ENCODE measurements at regions not wholly inside any gene's neighbourhood (a gene's known extent, or its start where the extent isn't known, plus 50 kb on each side); places are given as distances from the start of the nearest gene placed in this dataset.
"Not testable (repeated sequence)": the region's sequence is repeated elsewhere in the genome, so short reads cannot be mapped to it uniquely, and the experiment has no call there.

GRCh38 chr1:103469801-103470200 lies 55.7 kb upstream of the RNPC3 start:
- ATAC-seq (no peak), DNase-seq (ENCODE audit: low spot score) (no peak)

DNA sequence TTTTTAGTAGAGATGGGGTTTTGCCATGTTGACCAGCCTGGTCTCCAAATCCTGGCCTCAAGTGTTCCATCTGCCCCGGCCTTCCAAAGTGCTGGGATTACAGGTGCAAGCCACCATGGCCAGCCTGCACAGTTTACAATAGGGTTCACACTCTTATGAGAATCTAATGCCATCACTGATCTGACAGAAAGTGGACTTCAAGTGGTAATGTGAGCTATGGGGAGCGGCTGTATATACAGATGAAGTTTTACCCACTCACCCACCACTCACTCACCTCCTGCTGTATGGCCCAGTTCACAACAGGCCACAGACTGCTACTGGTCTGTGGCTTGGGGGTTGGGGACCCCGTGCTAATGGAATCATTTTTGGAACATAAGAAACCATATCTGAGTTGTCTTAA lies 58.4 kb upstream of the RNPC3 start:
- ATAC-seq (no peak), DNase-seq (ENCODE audit: low spot score) (no peak)

DNA sequence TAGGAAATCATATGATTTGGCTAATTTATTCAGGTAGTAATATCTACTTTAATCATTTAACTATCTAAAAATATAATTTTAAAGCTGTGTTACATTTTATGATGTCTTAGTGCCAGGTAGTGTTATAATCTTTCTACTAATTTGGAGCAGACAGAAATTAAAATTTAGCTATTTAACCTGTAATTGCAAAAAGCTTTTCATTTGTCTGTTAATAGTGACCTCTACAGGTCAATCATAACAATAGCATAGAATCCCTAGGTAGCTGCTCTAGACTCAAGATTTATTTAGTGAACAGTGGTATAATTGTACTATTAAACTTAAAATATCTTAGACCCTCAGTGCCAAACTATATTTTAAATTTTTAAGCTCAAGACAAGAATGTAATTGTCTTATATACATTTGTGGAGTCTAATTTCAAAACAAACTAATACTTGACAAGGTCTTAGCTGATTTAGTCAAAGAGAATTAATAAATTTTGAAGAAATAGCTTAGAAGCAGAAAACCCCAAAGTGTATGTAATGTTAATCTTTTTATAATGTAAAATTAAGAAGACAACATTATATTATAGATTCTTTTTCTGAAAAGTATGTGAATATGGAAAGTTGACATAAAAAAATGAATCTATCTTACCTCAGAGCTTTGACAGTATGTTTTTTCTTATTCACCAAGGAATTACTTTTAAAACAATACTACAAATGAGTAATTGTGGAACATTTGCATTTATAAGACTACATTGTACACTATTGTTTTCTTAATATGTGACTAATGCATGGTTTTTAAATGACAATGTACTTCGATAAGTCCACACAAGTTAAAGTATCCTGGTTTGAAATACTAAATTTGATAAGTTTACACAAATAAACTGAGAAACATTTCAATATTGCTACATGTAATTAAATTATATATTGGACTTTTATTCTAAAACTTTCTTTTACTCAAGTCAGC lies 64.1 kb upstream of the RNPC3 start:
- peak; percentile 63 for ATAC-seq
- no peak for DNase-seq (ENCODE audit: low spot score)

- no peak for ATAC-seq
- no peak for DNase-seq (ENCODE audit: low spot score)
Observed at GRCh38 chr1:103460511-103460910, 65.0 kb upstream of the RNPC3 start.

GRCh38 chr1:103459346-103459745 lies 66.2 kb upstream of the RNPC3 start:
- no peak for DNase-seq (ENCODE audit: low spot score)
- peak; percentile 68 for ATAC-seq

- no peak for ATAC-seq
- DNase-seq (ENCODE audit: low spot score): no peak
Observed at GRCh38 chr1:103457886-103458455, 67.5 kb upstream of the RNPC3 start.

GRCh38 chr1:103448560-103448959 lies 76.9 kb upstream of the RNPC3 start:
- ATAC-seq (no peak), DNase-seq (ENCODE audit: low spot score) (no peak)

GRCh38 chr1:103447471-103447870 lies 78.0 kb upstream of the RNPC3 start:
- no peak for ATAC-seq
- no peak for DNase-seq (ENCODE audit: low spot score)

- ATAC-seq: no peak
Observed at GRCh38 chr1:103441342-103441741, 84.2 kb upstream of the RNPC3 start.

DNA sequence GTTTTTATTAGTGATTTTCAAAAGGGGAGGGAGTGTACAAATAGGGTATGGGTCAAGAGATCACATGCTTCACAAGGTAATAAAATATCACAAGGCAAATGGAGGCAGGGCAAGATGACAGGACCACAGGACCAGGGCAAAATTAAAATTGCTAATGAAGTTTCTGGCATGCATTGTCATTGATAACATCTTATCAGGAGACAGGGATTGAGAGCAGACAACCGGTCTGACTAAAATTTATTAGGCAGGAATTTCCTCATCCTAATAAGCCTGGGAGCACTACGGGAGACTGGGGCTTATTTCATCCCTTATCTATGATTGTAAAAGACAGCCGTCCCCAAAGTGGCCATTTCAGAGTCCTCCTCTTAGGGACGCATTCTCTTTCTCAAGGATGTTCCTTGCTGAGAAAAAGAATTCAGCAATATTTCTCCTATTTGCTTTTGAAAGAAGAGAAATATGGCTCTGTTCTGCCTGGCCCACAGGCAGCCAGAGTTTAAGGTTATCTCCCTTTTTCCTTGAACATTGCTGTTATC lies 88.9 kb upstream of the RNPC3 start:
- not testable (repeated sequence) for DNase-seq (ENCODE audit: low spot score); ATAC-seq

More at GRCh38 chr1:103441342-103441741, 84.2 kb upstream of the RNPC3 start:
- DNase-seq (ENCODE audit: low spot score): no peak

- DNase-seq (ENCODE audit: low spot score) (no peak), ATAC-seq (no peak)
Observed at GRCh38 chr1:103435443-103435842, 90.1 kb upstream of the RNPC3 start.

DNA sequence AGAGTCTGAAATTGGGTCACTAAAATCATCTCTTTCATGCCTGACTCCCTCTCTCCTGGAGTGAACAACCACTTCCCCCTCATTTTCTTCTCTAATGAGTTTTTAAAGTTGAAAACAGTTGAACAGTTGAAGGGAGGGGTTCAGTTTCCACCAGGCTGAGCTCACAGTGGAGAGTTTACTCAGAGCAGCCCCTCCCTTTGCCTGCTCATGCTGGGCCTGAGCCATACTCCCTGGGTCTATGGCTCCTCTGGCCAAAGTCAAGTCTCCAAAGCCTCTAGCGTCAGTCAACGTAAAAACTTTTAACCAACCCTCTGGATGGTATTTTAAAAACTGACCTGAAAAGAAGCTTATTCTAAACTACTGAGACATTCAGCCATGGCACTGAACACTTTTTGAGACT lies 100.8 kb upstream of the RNPC3 start:
- ATAC-seq: no peak
- DNase-seq (ENCODE audit: low spot score): no peak

DNA sequence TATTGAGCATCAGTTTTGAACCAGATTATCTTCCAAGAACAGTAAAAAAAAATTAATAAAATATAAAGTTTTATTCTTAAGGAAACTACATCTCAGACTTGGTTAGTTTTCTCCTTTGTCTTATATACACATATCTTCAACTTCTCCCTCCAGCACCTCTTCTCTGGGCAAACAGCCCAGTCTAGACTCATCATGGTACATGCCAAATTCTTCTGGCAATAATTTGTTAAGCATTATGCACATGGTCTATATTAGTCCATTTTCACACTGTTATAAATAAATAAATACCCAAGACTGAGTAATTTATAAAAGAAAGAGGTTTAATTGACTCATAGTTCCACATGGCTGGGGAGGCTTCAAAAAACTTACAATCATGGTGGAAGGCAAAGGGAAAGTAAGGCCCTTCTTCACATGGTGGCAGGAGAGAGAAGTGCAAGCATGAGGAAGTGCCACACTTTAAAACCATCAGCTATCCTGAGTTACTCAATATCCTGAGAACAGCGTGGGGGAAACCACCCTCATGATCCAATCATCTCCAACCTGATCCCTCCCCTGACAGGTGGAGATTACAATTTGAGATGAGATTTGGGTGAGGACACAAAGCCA lies 108.7 kb upstream of the RNPC3 start:
- no peak for ATAC-seq
- DNase-seq (ENCODE audit: low spot score): no peak

GRCh38 chr1:103387898-103388297 lies 137.6 kb upstream of the RNPC3 start:
- no peak for ATAC-seq
- DNase-seq (ENCODE audit: low spot score): no peak

DNA sequence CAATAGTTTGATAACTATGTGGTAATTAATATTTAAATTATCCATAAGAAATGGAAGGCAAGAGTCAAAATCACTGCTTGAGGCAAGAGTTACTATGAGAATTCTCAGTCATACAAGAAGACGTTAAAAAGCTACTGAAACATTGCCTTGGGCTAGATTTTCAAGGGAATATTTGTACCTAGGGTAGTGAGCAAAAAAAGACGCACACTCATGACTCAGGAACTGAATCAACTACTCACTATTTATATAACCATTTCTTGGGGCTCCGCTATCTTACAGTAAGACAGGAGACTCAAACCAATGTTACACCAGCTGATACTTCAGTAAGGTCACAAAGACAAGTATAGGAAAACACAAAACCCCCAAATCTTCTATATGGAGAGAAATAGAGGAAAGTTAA lies 151.5 kb upstream of the RNPC3 start:
- no peak for DNase-seq (ENCODE audit: low spot score)
- no peak for ATAC-seq

- ATAC-seq (no peak), DNase-seq (ENCODE audit: low spot score) (no peak)
Observed at GRCh38 chr1:103372866-103373265, 152.6 kb upstream of the RNPC3 start.

DNA sequence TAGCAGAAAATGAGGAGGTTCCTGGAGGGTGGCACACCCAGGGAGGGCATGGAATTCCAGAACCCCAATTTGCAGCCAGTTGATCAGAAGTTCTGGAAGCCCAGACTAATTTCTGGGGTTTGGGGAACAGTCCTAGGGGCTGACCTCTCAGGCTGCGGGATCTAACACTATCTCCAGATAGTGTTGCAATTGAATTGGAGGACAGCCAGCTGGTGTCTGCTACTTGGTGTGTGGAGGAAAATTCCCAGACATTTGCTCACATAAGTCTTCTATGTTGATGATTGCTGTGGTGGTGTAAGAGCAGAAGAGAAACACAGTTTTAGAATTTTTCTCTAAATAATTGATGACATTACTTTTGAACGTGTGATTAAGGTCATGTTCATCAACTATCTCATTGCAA lies 154.3 kb upstream of the RNPC3 start:
- ATAC-seq: no peak
- DNase-seq (ENCODE audit: low spot score): no peak

DNA sequence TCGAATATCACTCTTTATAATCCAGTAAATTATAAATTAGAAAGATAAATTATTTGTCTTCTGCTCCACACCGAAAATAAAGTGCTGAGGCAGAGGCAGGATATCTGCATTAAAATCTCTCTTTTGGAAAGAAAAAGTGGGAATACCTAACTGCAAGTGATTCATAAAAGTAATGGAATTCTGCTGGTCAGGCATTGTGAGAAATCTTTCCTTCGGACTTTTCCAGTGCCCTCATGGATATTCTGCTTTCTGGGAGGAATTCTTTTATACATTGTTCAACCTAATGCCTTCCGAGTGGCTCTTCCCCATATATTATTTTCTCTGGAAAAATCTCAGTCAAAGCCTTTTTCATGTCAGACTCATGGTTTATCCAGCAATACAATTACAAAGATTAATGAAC lies 158.3 kb upstream of the RNPC3 start:
- ATAC-seq (no peak), DNase-seq (ENCODE audit: low spot score) (no peak)

DNA sequence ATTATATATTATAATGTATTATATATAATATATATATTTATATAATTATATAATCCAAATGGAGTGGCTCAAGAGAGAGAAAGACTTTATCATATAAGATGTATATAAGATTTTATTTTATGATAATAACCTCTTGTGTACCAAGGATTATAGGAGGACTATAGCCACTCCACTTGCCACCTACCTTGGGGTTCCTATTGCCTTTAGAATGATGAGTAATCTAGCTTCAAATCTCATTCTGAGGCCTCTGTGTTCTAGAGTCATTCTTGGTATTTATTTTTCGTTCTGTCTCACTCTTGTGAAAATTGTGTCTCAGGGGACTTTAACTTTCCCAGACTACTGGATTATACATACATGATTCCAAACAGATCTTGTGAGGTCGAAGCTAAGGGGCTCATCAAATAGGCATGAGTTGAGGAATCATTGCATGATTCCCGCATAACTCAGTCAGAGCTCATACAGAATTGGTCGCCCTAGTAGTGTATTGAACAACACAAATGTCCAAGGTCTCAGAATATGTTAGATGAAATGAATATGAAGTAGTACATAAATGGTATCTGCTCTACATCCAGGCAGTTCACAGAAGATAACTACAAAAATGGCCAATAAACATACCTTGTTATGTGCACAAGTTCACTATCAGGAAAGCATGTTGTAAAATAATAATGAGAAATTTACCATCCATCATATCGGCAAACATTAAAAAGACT lies 159.5 kb upstream of the RNPC3 start:
- no peak for DNase-seq (ENCODE audit: low spot score)
- ATAC-seq: no peak

- no peak for ATAC-seq
Observed at GRCh38 chr1:103363008-103363365, 162.5 kb upstream of the RNPC3 start.

GRCh38 chr1:103362348-103363007 lies 163.0 kb upstream of the RNPC3 start:
- no peak for DNase-seq (ENCODE audit: low spot score)
- no peak for ATAC-seq

More at GRCh38 chr1:103363008-103363365, 162.5 kb upstream of the RNPC3 start:
- DNase-seq (ENCODE audit: low spot score): no peak
